SK-N-SH (cell line): ENCODE measurements at regions not wholly inside any gene's neighbourhood (a gene's known extent, or its start where the extent isn't known, plus 50 kb on each side); places are given as distances from the start of the nearest gene placed in this dataset.
"Not testable (repeated sequence)": the region's sequence is repeated elsewhere in the genome, so short reads cannot be mapped to it uniquely, and the experiment has no call there.

Source experiments
- CTCF ChIP-seq: fragments of 200-600 bp; sonication (generic); IDR thresholded peaks from 2 replicates; pipeline ENCODE4 v1.6.1; 2017; ENCODE audit warnings: antibody characterized with exemption, mild to moderate bottlenecking, moderate library complexity
- EP300 ChIP-seq, 2 experiments: IDR thresholded peaks; 2 replicates each; pipeline versions ENCODE4 v1.4.0 to v1.6.1; 2012; ENCODE audit warnings: borderline replicate concordance in 1 of 2, low read depth in 1 of 2, low read length in 1 of 2
- FOSL2 ChIP-seq: IDR thresholded peaks from 2 replicates; pipeline ENCODE4 v1.4.0; 2012; ENCODE audit warnings: low read depth, mild to moderate bottlenecking, moderate library complexity, borderline replicate concordance
- GATA2 ChIP-seq: sonication (generic); formaldehyde crosslinking; IDR thresholded peaks from 2 replicates; pipeline ENCODE4 v1.5.0; 2020; ENCODE audit warnings: mild to moderate bottlenecking, missing genetic modification reagents
- MAX ChIP-seq: IDR thresholded peaks from 2 replicates; pipeline ENCODE4 v1.4.0; 2012; ENCODE audit warnings: low read depth
- MXI1 ChIP-seq: IDR thresholded peaks from 2 replicates; pipeline ENCODE4 v1.6.1; 2012; ENCODE audit warnings: mild to moderate bottlenecking, low read depth, low read length, improper control_type of control experiment
- POLR2AphosphoS5 ChIP-seq: IDR thresholded peaks from 2 replicates; pipeline ENCODE4 v1.6.1; 2012; ENCODE audit warnings: low read depth, low read length
- RAD21 ChIP-seq: IDR thresholded peaks from 2 replicates; pipeline ENCODE4 v1.6.1; 2012; ENCODE audit warnings: mild to moderate bottlenecking, low read length
- RCOR1 ChIP-seq: fragments of 150-350 bp; IDR thresholded peaks from 2 replicates; pipeline ENCODE4 v1.6.1; 2017; ENCODE audit warnings: antibody characterized with exemption, low read length
- RFX5 ChIP-seq: IDR thresholded peaks from 2 replicates; pipeline ENCODE4 v1.6.1; 2012; ENCODE audit warnings: mild to moderate bottlenecking, improper control_type of control experiment, low read length
- SIN3A ChIP-seq: IDR thresholded peaks from 2 replicates; pipeline ENCODE4 v1.6.1; 2012; ENCODE audit warnings: low read depth, mild to moderate bottlenecking, low read length, moderate library complexity, borderline replicate concordance
- SMC3 ChIP-seq: IDR thresholded peaks from 2 replicates; pipeline ENCODE4 v1.6.1; 2012; ENCODE audit warnings: low read depth, low read length, improper control_type of control experiment
- TAF1 ChIP-seq: IDR thresholded peaks from 2 replicates; pipeline ENCODE4 v1.6.1; 2012; ENCODE audit warnings: low read depth, mild to moderate bottlenecking, low read length, moderate library complexity, borderline replicate concordance
- TEAD4 ChIP-seq: IDR thresholded peaks from 2 replicates; pipeline ENCODE4 v1.4.0; 2012; ENCODE audit warnings: mild to moderate bottlenecking, borderline replicate concordance; ENCODE audit not compliant: insufficient read depth

GRCh38 chr16:88260146-88260545 is 122.6 kb upstream of the ZNF469 start:
- TF ChIP-seq MAX; TEAD4; TAF1; MXI1; CTCF; SIN3A; EP300 (IDR thresholded peaks at IDR 0.05; ENCODE audit: borderline replicate concordance in 1 of 2, low read depth in 1 of 2, low read length in 1 of 2); SMC3; RCOR1; FOSL2; GATA2 (CRISPR knock-in tag); RAD21; RFX5; POLR2AphosphoS5: not testable (repeated sequence)
